GM12878 (cell line): ENCODE measurements at regions not wholly inside any gene's neighbourhood (a gene's known extent, or its start where the extent isn't known, plus 50 kb on each side); places are given as distances from the start of the nearest gene placed in this dataset.

Experiments used
- KDM1A ChIP-seq: fragments of 200-600 bp; sonication (generic); IDR thresholded peaks from 2 replicates; pipeline ENCODE4 v1.6.1; 2016; ENCODE audit warnings: borderline replicate concordance
- NFYB ChIP-seq: IDR thresholded peaks from 2 replicates; pipeline ENCODE4 v1.6.1; 2011; ENCODE audit warnings: low read depth, mild to moderate bottlenecking, low read length, improper control_type of control experiment, moderate library complexity; ENCODE audit not compliant: insufficient read depth
- POLR2A ChIP-seq: IDR thresholded peaks from 2 replicates; pipeline ENCODE4 v1.6.1; 2011; ENCODE audit warnings: low read depth, mild to moderate bottlenecking, low read length
- RCOR1 ChIP-seq: conservative IDR thresholded peaks from 2 replicates; pipeline ENCODE4 v1.6.1; 2012; ENCODE audit warnings: low read depth, low read length, improper control_type of control experiment
- TF ChIP-seq, protein P1 (sequence below): IDR thresholded peaks from 2 replicates; pipeline ENCODE4 v1.6.1; 2012; ENCODE audit warnings: low read depth, low read length, improper control_type of control experiment
- TF ChIP-seq, protein P2 (sequence below): IDR thresholded peaks from 2 replicates; pipeline ENCODE4 v1.6.1; 2012; ENCODE audit warnings: low read length, inconsistent platforms
- TF ChIP-seq, protein P3 (sequence below): IDR thresholded peaks from 2 replicates; pipeline ENCODE4 v1.6.1; 2011; ENCODE audit warnings: low read depth, mild to moderate bottlenecking, low read length, moderate library complexity, borderline replicate concordance; ENCODE audit errors: extremely low read depth

DNA sequence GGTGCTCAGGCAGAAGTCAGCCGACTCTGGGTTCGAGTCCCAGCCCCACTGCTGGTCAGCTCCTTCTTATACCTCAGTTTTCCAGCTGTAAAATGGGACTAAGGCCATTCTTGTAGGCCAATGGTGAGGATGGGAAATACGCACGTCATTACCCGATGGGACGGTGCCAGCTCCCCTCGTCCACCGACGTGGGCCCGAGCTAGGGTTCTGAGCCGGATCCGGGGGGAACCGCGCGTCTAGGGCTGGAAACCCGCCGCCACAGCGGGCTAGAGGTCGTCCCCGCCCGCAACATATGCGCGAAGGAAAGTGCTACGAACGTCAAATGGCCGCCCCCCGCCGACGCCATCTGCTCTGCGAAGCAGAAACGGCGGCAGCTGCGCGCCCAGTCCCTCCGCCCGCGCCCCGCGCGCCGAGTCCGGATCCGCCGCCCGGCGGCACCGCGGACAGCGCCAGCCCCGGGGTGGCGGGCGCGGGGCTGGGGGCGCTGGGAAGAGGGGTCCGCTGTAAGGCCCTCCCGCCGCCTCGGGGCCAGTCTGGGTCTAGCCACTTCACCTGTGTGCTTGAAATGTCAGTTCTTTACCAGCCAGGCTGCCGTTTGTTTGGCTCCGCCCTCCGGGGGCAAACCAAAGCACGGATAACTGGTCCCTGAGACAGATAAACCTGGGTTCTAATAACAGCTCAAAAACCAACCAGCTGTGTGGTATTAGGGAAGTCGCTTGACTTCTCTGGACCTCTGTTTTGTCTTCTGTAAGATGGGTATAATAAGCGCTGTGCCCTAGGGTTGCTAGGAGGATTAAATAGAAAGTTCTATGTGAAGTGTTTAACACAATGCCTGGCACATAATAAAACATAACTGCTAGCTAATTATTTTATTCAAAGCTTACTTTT, 103.5 kb upstream of the RCN1 start:
- TF ChIP-seq KDM1A (no peak), NFYB (no peak), RCOR1 (no peak), POLR2A (no peak)
- TF ChIP-seq, protein P1, sequence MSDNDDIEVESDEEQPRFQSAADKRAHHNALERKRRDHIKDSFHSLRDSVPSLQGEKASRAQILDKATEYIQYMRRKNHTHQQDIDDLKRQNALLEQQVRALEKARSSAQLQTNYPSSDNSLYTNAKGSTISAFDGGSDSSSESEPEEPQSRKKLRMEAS, result no peak
- TF ChIP-seq, protein P2, sequence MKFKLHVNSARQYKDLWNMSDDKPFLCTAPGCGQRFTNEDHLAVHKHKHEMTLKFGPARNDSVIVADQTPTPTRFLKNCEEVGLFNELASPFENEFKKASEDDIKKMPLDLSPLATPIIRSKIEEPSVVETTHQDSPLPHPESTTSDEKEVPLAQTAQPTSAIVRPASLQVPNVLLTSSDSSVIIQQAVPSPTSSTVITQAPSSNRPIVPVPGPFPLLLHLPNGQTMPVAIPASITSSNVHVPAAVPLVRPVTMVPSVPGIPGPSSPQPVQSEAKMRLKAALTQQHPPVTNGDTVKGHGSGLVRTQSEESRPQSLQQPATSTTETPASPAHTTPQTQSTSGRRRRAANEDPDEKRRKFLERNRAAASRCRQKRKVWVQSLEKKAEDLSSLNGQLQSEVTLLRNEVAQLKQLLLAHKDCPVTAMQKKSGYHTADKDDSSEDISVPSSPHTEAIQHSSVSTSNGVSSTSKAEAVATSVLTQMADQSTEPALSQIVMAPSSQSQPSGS, result no peak
- TF ChIP-seq, protein P3, sequence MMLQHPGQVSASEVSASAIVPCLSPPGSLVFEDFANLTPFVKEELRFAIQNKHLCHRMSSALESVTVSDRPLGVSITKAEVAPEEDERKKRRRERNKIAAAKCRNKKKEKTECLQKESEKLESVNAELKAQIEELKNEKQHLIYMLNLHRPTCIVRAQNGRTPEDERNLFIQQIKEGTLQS, result no peak
